Stimulated activated naive CD4-positive, alpha-beta T cell treated with Interleukin-2 at 50 U/mL for 16 hours (primary cell): ENCODE measurements at regions not wholly inside any gene's neighbourhood (a gene's known extent, or its start where the extent isn't known, plus 50 kb on each side); places are given as distances from the start of the nearest gene placed in this dataset.
A peak's percentile ranks its signal among the peaks of the same experiment; 100 is the strongest.
"Not testable (repeated sequence)": the region's sequence is repeated elsewhere in the genome, so short reads cannot be mapped to it uniquely, and the experiment has no call there.

Source experiments
- DNase-seq: peaks from one replicate; lab custom pipeline; 2025; lab: John Stamatoyannopoulos, UW

- DNase-seq, result peak; percentile 21
Measured at GRCh38 chr20:22691369-22692118, 107.2 kb upstream of the FOXA2 start.

- DNase-seq, result no peak
Measured at GRCh38 chr20:22692119-22692475, 107.7 kb upstream of the FOXA2 start.

GRCh38 chr20:22692620-22693019 lies 108.2 kb upstream of the FOXA2 start:
- DNase-seq, result not testable (repeated sequence)

- no peak for DNase-seq
Measured at GRCh38 chr20:22696759-22697158, 112.4 kb upstream of the FOXA2 start.

- no peak for DNase-seq
Measured at GRCh38 chr20:22698259-22698842, 114.0 kb upstream of the FOXA2 start.

- DNase-seq, result no peak
Measured at GRCh38 chr20:22699396-22699795, 115.0 kb upstream of the FOXA2 start.

- no peak for DNase-seq
Measured at GRCh38 chr20:22700367-22700766, 116.0 kb upstream of the FOXA2 start.

GRCh38 chr20:22701679-22702308 lies 117.4 kb upstream of the FOXA2 start:
- DNase-seq, result no peak

- DNase-seq, result no peak
Measured at GRCh38 chr20:22703843-22704242, 119.5 kb upstream of the FOXA2 start.

- no peak for DNase-seq
Measured at GRCh38 chr20:22711971-22712755, 127.8 kb upstream of the FOXA2 start.

GRCh38 chr20:22716821-22717351 lies 132.5 kb upstream of the FOXA2 start:
- no peak for DNase-seq

- no peak for DNase-seq
Measured at GRCh38 chr20:22717466-22717865, 133.1 kb upstream of the FOXA2 start.

- no peak for DNase-seq
Measured at GRCh38 chr20:22719167-22719591, 134.8 kb upstream of the FOXA2 start.

GRCh38 chr20:22720206-22720605 lies 135.8 kb upstream of the FOXA2 start:
- DNase-seq, result no peak

GRCh38 chr20:22722811-22723210 lies 138.4 kb upstream of the FOXA2 start:
- DNase-seq, result no peak

GRCh38 chr20:22723659-22724058 lies 139.3 kb upstream of the FOXA2 start:
- no peak for DNase-seq

- no peak for DNase-seq
Measured at GRCh38 chr20:22728146-22728745, 143.9 kb upstream of the FOXA2 start.

- DNase-seq, result no peak
Measured at GRCh38 chr20:22729180-22729579, 144.8 kb upstream of the FOXA2 start.

GRCh38 chr20:22729616-22730236 lies 145.4 kb upstream of the FOXA2 start:
- DNase-seq, result no peak

- DNase-seq, result no peak
Measured at GRCh38 chr20:22732751-22733150, 148.4 kb upstream of the FOXA2 start.

- DNase-seq, result not testable (repeated sequence)
Measured at GRCh38 chr20:22734946-22735647, 150.7 kb upstream of the FOXA2 start.
